HG03354 (cell line): ENCODE measurements at regions not wholly inside any gene's neighbourhood (a gene's known extent, or its start where the extent isn't known, plus 50 kb on each side); places are given as distances from the start of the nearest gene placed in this dataset.

ENCODE experiments used
- ATAC-seq: cut with Tn5 transposase; IDR thresholded peaks from one replicate; pipeline ENCODE4 v1.9.1; 2021; ENCODE audit warnings: mild to moderate bottlenecking; ENCODE audit not compliant: unreplicated experiment, poor library complexity, severe bottlenecking

DNA sequence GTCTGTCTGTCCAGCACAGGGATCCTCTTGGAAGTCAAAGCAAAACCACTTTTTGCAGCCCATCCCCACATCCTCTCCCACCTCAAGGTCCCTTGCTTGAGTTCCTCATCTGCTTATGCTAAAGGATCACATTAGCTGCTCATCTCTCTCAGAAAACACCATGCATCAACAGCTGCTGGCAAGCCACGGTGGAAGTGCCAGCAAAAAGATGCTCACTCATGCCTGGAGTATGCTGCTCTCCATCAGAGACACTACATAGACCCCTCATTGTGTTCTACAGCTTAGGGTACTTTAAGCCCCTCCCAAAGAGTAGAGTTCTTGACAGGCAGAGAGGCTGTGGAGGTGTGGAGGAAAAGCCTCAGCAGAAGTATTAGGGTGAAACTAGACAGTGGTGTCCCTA is 94.6 kb upstream of the COL8A1 start:
- ATAC-seq, result no peak

GRCh38 chr3:99542767-99543518 is 95.5 kb upstream of the COL8A1 start:
- ATAC-seq, result no peak

DNA sequence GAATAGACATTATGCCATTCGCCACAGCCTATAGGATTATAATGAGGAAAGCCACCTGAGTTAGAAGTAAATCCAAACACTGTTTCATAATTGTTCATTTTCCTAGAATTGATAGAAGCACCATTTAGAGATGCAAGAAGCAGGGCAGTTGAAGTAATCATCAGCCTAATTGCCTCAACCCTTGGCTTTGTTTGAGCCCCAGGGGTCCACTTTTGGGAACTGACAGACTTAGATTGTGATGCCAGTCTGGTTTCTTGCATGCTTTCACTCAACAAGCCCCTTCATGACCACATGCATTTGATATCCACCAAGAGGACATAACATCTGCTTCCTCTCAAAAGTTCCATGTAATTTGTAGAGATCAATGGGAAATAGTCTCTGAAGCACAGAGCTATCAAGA is 97.2 kb upstream of the COL8A1 start:
- no peak for ATAC-seq

- no peak for ATAC-seq
Measured at GRCh38 chr3:99537416-99537815, 101.0 kb upstream of the COL8A1 start.

DNA sequence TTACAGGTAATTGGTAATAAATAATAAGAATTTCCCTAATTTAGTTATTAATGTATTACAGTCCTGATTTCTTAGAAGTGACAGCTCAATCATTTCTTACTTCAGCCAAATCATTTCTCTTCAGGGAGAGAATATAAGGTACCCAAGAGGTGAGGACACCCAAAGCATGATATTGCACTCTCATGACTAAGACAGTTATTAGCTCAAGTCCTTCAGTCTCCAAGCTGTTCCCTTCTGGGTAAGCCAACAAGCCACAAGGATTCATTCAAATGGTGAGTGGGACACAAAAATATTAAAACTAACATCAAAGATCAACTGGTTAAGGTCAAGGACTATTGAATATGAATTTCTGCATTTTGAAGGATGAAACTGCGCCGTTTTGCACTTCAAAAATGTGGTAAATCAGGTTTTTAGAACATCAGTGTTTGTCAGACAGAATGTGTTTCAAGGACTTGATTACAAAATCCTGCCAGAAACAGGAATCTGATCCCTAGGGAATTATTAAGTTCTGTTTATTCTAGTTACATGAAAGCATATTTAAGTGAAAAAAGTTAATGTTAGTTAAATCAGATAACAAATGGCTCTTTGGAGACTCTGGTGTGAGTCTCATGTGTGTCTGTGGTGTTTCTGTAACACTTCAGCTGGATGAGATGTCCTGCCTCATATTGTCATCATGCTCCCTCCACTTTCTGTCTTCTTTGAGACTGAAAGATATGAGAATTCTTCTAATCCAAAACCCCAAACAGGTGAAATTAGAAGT is 101.7 kb upstream of the COL8A1 start:
- ATAC-seq, result no peak

DNA sequence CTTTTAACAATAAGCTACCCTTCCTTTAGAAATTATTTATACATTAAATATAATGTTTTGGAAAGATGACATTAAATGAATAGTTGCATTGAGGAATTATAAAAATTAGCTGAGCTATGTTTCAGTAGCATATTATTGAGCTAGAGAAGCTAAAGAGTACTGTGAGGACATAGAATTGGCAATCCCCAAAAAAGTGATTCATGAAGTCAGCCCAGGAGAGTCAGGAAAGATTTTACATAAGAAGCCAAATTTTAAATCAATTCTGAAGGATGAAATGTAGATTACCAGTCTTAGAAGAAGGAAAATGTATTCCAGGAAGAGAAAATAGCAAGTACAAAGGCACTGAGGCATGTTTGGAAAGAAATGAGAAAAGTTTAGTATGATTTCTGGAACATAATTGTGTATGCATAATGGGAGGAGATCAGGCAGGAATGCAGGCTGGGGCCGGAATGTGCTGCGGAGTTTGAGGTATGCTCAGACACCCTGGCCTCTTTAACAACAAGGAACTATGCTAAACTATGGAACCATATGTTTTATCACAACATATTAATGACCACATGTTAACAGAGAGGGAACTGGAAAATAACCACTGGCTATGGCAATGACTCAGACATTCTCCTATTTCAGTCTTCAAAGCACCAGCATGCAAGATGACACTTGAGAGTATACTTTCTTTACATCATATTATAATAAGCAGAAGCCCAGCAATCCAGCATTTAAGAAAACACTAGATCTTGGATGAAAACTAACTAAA is 103.3 kb upstream of the COL8A1 start:
- no peak for ATAC-seq

DNA sequence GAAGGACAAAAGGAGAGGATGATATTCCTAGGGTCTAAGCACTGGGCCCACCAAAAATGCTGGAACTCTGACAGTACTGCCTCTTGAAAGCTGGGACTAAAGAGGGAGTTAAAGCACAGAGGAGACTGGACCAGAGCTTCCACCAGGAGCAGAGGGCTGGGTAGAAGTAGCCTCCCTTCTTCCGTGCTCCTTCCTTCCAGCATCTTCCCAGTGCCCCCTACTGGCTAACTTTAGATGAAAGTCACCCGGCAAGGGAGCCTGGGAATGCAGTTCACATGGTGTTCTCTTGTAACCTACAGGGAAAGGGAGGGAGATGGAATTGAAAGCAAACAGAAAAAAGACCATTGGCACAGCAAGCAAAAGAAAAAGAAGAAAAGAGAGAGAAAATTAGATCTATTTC is 106.1 kb upstream of the COL8A1 start:
- ATAC-seq, result peak; percentile 65

GRCh38 chr3:99529265-99529664 is 109.1 kb upstream of the COL8A1 start:
- ATAC-seq, result no peak

- no peak for ATAC-seq
Measured at GRCh38 chr3:99526921-99527320, 111.5 kb upstream of the COL8A1 start.

- ATAC-seq, result no peak
Measured at GRCh38 chr3:99524559-99524958, 113.8 kb upstream of the COL8A1 start.

GRCh38 chr3:99523431-99524127 is 114.8 kb upstream of the COL8A1 start:
- no peak for ATAC-seq

DNA sequence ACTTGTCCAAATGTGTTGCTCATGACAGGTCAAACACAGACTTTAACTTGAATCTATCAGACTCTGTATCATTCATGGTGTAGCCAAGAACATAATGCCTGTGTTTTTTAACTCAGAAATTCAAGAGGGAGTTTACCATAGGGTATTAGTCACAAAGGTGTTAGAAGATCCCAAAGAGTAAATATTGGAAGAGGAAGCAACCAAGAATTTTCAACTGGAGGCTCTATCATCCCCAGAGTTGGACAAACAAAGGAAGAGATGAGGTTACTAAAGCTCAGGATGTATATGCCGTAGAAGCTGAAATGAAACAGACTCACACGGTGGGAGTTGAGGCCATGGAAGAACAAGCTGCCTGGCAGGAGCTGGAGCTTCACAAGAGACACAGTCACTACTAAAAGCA is 116.2 kb upstream of the COL8A1 start:
- ATAC-seq, result no peak

GRCh38 chr3:99521551-99521950 is 116.8 kb upstream of the COL8A1 start:
- no peak for ATAC-seq

DNA sequence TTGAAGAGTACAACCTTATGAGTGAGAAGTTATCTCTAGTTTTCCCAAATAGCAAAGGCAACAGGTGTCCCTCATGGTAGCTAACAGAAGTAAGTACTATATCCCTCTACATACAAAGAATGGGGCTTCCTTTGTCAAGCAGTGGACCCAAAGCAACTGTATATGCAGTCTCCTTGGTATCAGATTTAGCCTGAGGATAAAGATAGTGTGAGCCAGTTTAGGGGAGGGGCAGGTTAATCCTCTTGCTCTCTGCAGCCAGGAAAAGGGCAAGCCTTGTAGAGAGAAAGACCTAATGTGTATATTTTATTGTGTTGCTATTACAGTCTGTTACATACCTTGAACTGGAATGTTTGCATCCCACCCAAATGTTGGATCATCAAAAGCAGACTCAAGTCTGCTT is 117.9 kb upstream of the COL8A1 start:
- ATAC-seq, result no peak

GRCh38 chr3:99516936-99517335 is 121.5 kb upstream of the COL8A1 start:
- ATAC-seq, result no peak

GRCh38 chr3:99515891-99516290 is 122.5 kb upstream of the COL8A1 start:
- ATAC-seq, result no peak

DNA sequence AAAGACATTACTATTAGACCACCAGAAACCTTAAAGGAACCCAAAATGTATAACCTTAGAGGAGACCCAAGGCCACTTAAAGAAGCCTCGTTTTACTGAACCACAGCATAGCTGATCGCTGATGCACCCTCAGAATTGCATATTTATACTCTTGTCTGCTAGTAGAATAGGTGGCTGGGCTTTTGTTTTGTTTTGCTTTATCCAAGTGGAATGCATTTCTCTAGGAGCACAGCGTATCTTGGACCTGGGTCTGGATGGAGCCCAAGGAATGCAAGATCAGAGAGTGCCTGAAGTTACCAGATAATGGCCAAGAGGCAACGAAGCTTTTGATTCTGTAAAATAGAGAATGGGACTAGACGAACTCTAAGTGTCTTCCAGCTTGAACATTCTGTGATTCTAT is 129.2 kb upstream of the COL8A1 start:
- ATAC-seq, result no peak

DNA sequence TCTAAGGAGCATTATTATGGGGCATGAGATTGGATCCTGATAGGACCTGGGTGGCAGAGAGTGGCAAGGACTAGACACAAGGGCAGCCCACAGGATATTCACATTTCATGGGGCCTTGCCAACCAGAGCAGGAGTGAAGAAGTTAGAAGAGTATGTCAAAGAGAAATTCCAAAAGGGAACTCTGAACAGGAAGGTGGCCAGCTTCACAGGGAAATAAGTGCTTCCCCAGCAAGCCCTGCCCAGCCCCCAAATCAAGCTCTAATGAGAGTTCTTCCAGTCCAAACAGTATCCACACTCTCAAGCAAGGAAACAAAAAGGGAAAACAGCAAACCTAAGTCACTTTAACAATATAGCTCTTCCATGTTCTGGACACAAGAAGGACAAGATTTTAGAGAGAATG is 130.2 kb upstream of the COL8A1 start:
- no peak for ATAC-seq

GRCh38 chr3:99505646-99506269 is 132.6 kb upstream of the COL8A1 start:
- peak; percentile 100 for ATAC-seq

- peak; percentile 50 for ATAC-seq
Measured at GRCh38 chr3:99505200-99505599, 133.2 kb upstream of the COL8A1 start.
